ENCODE measurements at regions not wholly inside any gene's neighbourhood (a gene's known extent, or its start where the extent isn't known, plus 50 kb on each side); places are given as distances from the start of the nearest gene placed in this dataset.

DNA sequence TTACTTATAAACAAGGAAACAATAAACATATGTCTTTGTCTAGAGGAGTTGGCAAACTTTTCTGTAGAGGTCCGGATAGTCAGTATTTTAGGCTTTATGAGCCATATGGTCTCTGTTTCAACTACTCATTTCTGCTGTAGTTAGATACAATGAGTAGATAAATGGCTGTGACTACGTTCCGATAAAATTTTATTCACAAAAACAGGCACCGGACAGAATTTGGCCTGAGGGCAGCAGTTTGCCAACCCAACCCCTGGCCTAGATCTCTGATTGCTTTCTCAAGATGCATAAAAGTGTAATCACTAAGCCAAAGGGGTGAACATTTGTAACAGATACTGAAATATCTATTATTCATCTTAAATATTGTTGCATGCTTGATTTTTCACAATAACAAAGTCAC, 123.1 kb upstream of the ESRRG start:
- no peak for DNase-seq (ENCODE audit: low read depth)
- no peak overlapping the region for H3K4me3 ChIP-seq (ENCODE audit: insufficient read depth, low read depth, low read length)
- H3K27ac ChIP-seq (ENCODE audit: low read depth, low read length), result no peak overlapping the region
- FAIRE-seq, result no peak
- H3K79me2 ChIP-seq (ENCODE audit: insufficient read depth, low read length), result no peaks in the 10 kb centered on the region
- H3K36me3 ChIP-seq (ENCODE audit: insufficient read depth, low read length), result no peaks in the 10 kb centered on the region
- no peaks in the 10 kb centered on the region for H4K20me1 ChIP-seq (ENCODE audit: insufficient read depth, low read length)
- no peaks in the 10 kb centered on the region for H3K9me3 ChIP-seq (ENCODE audit: insufficient read depth, low read depth, low read length)
- H2AFZ ChIP-seq (ENCODE audit: low read depth, low read length), result no peak overlapping the region
- TF ChIP-seq EZH2 (IDR thresholded peaks at IDR 0.05; ENCODE audit: insufficient read depth, low read length), result no peak
- TF ChIP-seq CTCF (IDR thresholded peaks at IDR 0.05; ENCODE audit: insufficient read depth, low read depth, low read length), result no peak
- H3K4me2 ChIP-seq (ENCODE audit: low read length), result no peak overlapping the region
- Mint-ChIP-seq H3K27me3 (ENCODE audit: low read depth, unreplicated experiment) (no peaks in the 10 kb centered on the region), H3K27ac (ENCODE audit: unreplicated experiment) (no peak overlapping the region), H3K9me3 (ENCODE audit: unreplicated experiment) (no peaks in the 10 kb centered on the region), H3K4me3 (ENCODE audit: unreplicated experiment) (no peak overlapping the region), H3K4me1 (ENCODE audit: low read depth, unreplicated experiment) (peaks cover 8% of the 10 kb centered on the region), H3K36me3 (ENCODE audit: low read depth, unreplicated experiment) (no peaks in the 10 kb centered on the region)
- H3K9ac ChIP-seq (ENCODE audit: low read length), result no peak overlapping the region
- no peaks in the 10 kb centered on the region for H3K27me3 ChIP-seq (ENCODE audit: insufficient read depth, low read length)
- no peaks in the 10 kb centered on the region for H3K4me1 ChIP-seq (ENCODE audit: insufficient read depth, low read length)

GRCh38 chr1:216843409-216843808, 120.2 kb upstream of the ESRRG start:
- Histone ChIP-seq H3K27ac (ENCODE audit: low read depth, low read length) (no peak overlapping the region), H2AFZ (ENCODE audit: low read depth, low read length) (no peak overlapping the region), H3K4me3 (ENCODE audit: insufficient read depth, low read depth, low read length) (no peak overlapping the region), H4K20me1 (ENCODE audit: insufficient read depth, low read length) (no peaks in the 10 kb centered on the region), H3K27me3 (ENCODE audit: insufficient read depth, low read length) (no peaks in the 10 kb centered on the region), H3K79me2 (ENCODE audit: insufficient read depth, low read length) (no peaks in the 10 kb centered on the region), H3K4me2 (ENCODE audit: low read length) (no peak overlapping the region), H3K9ac (ENCODE audit: low read length) (no peak overlapping the region), H3K4me1 (ENCODE audit: insufficient read depth, low read length) (no peaks in the 10 kb centered on the region), H3K9me3 (ENCODE audit: insufficient read depth, low read depth, low read length) (no peaks in the 10 kb centered on the region), H3K36me3 (ENCODE audit: insufficient read depth, low read length) (no peaks in the 10 kb centered on the region)
- no peaks in the 10 kb centered on the region for H3K36me3 Mint-ChIP-seq (ENCODE audit: low read depth, unreplicated experiment)
- no peak for FAIRE-seq
- DNase-seq (ENCODE audit: low read depth), result no peak
- no peaks in the 10 kb centered on the region for H3K9me3 Mint-ChIP-seq (ENCODE audit: unreplicated experiment)
- peaks cover 11% of the 10 kb centered on the region for H3K4me1 Mint-ChIP-seq (ENCODE audit: low read depth, unreplicated experiment)
- TF ChIP-seq EZH2 (IDR thresholded peaks at IDR 0.05; ENCODE audit: insufficient read depth, low read length) (no peak), CTCF (IDR thresholded peaks at IDR 0.05; ENCODE audit: insufficient read depth, low read depth, low read length) (no peak)
- no peaks in the 10 kb centered on the region for H3K27me3 Mint-ChIP-seq (ENCODE audit: low read depth, unreplicated experiment)
- no peak overlapping the region for H3K4me3 Mint-ChIP-seq (ENCODE audit: unreplicated experiment)
- no peak overlapping the region for H3K27ac Mint-ChIP-seq (ENCODE audit: unreplicated experiment)

DNA sequence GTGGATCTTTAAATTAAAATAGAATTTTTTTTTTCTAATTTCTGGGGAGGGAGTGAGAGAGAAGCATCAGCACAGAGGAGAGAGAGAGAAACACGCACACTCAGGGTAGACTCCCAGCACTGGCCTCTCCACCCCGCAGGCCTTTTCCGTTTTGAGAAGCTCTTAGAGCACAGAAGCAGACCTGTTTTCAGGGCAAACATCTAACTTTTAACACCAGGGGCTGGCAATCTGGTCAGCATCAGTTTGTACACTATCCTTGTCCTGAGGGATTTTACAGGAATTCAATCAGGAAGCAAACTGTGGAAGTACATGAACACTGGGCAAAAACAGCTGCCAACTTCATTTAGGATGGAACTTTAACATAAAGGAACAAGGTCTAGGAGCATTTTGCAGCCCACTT, 117.9 kb upstream of the ESRRG start:
- H3K4me3 Mint-ChIP-seq (ENCODE audit: unreplicated experiment), result no peak overlapping the region
- Histone ChIP-seq H3K4me3 (ENCODE audit: insufficient read depth, low read depth, low read length) (no peak overlapping the region), H3K9me3 (ENCODE audit: insufficient read depth, low read depth, low read length) (no peaks in the 10 kb centered on the region), H3K27ac (ENCODE audit: low read depth, low read length) (no peak overlapping the region), H2AFZ (ENCODE audit: low read depth, low read length) (no peak overlapping the region), H3K79me2 (ENCODE audit: insufficient read depth, low read length) (no peaks in the 10 kb centered on the region), H3K36me3 (ENCODE audit: insufficient read depth, low read length) (no peaks in the 10 kb centered on the region), H3K4me1 (ENCODE audit: insufficient read depth, low read length) (no peaks in the 10 kb centered on the region), H3K9ac (ENCODE audit: low read length) (no peak overlapping the region), H3K27me3 (ENCODE audit: insufficient read depth, low read length) (no peaks in the 10 kb centered on the region), H3K4me2 (ENCODE audit: low read length) (no peak overlapping the region), H4K20me1 (ENCODE audit: insufficient read depth, low read length) (no peaks in the 10 kb centered on the region)
- TF ChIP-seq EZH2 (IDR thresholded peaks at IDR 0.05; ENCODE audit: insufficient read depth, low read length), result no peak
- no peak for TF ChIP-seq CTCF (IDR thresholded peaks at IDR 0.05; ENCODE audit: insufficient read depth, low read depth, low read length)
- FAIRE-seq (no peak), DNase-seq (ENCODE audit: low read depth) (no peak)
- H3K36me3 Mint-ChIP-seq (ENCODE audit: low read depth, unreplicated experiment), result no peaks in the 10 kb centered on the region
- peaks cover 12% of the 10 kb centered on the region for H3K4me1 Mint-ChIP-seq (ENCODE audit: low read depth, unreplicated experiment)
- no peaks in the 10 kb centered on the region for H3K9me3 Mint-ChIP-seq (ENCODE audit: unreplicated experiment)
- no peak overlapping the region for H3K27ac Mint-ChIP-seq (ENCODE audit: unreplicated experiment)
- no peaks in the 10 kb centered on the region for H3K27me3 Mint-ChIP-seq (ENCODE audit: low read depth, unreplicated experiment)
